ENCODE measurements at regions not wholly inside any gene's neighbourhood (a gene's known extent, or its start where the extent isn't known, plus 50 kb on each side); places are given as distances from the start of the nearest gene placed in this dataset.
"Not testable (repeated sequence)": the region's sequence is repeated elsewhere in the genome, so short reads cannot be mapped to it uniquely, and the experiment has no call there.

DNA sequence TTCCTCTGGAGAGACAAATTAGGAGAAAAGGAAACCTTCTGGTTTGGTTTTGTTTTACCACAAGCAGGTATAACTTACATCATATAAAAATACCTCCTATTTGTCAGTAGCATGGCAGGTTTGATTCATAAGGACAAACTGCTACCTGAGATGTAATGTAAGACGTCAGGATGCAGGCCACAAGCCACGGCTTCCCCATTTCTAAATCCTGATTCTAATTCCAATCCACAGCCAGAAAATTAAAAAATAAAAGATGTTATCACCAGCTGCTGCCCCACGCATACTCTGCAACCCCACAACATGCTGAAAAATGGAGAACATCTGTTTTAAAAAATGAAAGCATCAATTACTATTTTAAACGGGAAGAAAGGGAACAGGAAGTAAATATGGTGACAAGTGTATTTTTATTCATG is 197.6 kb downstream of the BCL11A start:
- no peak for DNase-seq

DNA sequence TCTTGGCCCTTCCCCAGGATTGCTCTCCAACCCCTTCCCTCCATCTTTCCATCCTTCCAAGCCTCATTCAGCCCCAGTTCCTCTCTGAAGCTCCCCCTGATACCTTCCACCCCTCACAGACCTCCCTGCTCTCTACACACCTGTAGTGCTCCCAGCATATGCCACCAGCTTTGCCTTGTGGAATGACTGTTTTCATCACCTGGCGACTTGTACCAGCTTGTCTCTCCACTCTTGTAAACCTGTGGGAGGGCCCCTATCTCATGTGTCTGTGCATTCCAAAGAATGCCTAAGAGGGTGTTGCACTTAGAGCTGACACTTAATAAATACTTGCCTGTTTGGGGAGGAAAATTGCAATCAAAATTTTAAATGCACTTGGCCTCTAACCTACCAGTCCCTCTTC is 198.7 kb downstream of the BCL11A start:
- no peak for DNase-seq

DNA sequence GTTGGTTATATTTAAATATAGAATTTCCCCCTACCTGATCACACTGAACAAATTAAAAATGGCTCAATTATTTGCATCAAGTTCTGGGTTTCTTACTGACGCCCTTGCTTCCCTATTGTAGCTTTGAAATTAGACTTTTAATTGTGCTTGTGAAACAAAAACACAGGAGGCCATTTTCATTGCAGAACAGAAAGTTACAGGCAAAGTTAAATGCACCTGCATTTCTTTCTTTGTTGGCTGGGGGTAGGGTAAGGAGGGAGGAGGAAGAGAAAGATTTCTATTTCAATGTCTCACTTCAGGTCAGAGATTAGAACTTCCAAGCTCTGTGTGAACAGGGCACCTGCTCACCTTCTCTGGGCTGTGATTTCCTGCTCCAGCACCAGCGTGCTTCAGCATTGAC is 199.6 kb downstream of the BCL11A start:
- DNase-seq: no peak

DNA sequence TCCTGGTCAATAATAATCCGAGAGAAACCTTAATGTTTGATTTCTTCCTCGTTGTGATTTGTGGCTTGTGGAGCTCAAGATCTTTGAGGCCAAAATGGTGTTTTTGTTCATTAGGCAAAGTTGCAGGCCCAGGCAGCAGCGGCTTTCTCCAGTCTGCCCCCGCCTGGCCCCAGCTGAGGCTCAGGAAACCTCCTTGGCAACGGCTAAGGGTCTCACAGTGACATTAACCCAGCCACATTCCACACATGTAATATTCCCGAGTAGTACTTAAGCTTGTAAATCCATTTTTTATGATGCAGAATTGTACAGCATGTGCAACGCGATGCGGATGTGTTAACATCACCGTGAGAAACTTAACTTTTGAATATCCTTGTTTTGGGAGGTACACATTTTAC is 200.1 kb downstream of the BCL11A start:
- DNase-seq: no peak

DNA sequence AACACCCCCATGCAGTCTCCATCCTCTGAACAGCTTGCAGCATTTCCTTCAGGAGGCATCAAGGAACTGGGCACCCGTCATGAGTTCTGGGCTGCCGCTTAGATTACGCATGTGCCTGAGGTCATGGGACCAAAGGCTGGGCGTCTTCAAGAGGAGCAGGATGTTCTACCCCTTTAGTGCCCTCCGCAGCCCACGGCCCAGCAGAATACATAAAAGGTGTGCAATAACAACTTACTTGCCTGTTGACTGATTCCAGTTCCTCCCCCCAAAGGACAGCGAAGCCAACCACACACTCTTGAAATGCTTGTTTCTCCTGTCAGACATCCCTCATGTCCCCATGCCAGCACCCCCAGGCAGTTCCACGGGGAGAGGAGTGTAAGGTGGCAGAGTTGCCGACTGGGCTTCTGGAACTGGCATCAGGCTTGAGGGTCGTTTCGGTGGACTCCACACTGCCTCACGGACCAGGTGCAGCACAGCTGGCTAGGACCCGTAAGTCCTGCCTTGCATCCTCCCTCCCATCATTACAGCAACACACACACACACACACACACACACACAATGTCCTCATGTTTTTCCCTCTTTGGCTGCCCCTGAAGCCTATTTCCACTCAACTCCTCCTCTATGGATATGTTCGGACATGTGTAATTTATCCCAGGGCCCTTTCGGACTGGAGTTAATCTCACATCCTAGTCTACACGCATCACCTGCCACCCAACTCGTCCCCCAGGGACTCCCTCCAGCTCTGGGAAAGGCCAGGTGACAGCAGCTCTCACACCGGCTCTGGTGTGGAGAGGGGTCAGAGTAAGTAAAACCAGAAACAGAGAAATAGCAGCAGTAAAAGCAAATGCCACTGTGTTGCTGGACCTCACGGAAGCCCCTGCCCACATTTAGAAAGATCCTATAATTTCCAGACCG is 200.7 kb downstream of the BCL11A start:
- no peak for DNase-seq

DNA sequence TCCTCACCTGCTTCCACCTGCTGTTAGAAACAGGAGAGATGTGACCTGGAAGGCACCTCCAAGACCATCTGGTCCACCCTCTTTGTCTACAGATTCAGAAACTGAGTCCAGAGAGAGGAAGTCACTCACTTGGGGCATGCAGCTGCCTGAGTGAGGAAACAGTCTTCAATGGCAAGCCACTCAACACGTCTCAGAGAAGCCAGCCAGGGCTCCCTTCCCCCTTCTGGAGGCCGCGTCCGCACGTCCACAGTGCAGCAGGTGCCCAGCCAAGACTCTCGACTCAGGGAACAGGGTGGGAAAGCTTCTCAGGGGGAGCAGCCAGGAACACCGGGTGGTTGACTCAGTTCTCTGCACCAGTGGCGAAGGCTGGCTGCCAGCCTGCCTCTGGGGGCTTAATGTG is 201.7 kb downstream of the BCL11A start:
- DNase-seq: no peak

DNA sequence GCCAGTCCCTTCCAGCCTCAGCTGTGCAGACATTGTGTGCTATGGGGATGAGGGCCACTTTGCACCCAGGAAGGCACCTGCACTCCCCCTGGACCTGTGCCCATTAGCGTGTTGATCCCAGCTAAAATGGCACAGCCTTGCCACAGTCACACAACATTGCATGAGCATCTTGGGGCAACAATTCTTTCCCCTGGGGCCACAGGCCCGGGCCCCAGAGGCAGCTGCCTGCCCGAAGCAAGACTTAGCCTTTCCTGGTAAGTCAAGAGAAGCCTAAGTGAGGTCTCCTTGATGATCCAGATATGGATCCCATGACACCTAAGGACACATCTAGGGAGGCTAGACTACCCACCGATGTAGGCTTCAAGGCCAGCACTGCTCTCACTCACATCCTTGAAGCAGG is 202.1 kb downstream of the BCL11A start:
- DNase-seq: no peak

DNA sequence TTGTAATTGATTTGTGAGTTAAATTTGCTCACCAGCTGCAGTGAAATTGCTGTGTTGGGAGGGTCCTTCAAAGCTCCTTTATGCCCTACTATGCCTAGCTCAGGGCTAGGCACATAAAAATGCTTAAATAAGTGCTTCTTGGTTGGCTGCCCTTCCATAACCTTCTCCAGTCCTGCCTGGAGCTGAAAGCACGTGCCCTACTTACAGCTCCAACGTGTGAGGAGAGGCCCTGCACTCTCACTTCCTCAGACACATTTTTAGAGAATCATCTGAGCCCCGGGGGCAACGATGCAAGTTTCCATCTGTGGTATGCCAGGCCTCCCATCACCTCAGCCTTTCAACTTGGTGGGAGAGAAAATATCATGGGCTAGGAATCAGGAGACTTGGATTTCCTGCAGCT is 202.7 kb downstream of the BCL11A start:
- no peak for DNase-seq

DNA sequence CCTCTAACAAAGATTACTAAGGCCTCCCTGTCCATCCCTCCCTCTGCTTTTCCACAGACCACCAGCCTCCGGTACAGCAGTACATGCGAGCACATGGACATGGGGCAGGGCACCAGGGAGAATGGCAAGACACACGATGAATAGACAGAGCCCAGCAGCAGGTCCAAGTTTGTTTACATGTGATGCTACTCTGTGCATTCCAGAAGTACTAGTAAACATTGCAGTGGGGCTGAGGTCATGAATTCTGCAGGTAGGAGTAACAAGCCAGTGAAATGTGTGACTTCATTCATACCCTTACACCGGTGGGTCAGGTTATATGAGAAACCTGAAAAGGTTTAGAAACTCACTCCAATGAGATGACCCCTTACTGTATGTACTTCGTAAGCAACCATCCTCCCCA is 205.7 kb downstream of the BCL11A start:
- DNase-seq: no peak

DNA sequence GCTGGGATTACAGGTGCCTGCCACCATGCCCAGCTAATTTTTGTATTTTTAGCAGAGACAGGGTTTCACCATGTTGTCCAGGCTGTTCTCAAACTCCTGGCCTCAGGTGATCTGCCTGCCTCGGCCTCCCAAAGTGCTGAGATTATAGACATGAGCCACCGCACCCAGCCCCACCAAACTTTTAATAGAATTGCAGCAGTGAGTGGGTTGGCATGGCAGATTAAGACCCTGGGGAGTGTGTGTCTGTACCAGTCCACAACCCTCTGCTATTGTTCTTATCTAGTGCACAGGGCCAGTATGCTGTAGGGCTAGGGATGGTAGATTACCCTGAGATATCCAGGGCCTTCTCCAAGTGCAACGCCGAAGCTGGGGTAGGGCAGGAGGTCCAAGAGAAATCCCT is 211.0 kb downstream of the BCL11A start:
- not testable (repeated sequence) for DNase-seq

DNA sequence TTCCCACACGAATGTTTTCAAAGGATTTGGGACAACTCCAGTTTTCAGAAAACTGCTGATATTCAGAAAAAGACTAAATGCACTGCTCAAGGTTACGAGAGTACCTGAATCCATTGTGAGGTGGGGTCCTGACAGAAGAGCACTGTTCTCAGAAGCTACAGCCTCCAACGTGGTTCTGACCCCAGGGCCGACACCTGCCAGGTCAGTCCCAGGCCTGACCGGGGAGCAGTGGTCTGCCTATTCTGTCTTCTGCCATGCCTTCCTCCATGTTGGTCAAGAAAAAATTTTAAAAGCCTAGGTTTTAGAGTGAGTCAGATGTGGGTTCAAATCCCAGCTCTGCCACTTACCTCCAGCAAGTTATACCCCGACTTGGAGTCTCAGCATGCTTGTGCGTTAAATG is 212.3 kb downstream of the BCL11A start:
- no peak for DNase-seq

DNA sequence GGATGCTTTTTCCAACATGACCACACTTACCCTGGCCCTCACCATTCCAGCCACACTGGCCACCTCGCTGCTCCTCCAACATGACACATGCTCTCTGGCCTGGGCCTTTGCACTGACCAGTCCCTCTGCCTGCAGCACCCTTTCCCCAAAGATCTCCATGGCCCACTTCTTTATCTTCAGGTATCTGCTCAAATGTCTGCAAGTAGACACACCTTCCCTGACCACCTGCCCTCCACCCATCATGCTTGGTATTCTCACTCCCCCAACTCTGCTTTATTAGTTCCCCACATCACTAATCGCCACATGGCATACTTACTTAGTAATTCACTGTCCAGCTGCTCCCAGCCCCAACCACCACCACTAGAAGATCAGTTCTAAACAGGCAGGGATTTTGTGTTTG is 214.2 kb downstream of the BCL11A start:
- DNase-seq: no peak

DNA sequence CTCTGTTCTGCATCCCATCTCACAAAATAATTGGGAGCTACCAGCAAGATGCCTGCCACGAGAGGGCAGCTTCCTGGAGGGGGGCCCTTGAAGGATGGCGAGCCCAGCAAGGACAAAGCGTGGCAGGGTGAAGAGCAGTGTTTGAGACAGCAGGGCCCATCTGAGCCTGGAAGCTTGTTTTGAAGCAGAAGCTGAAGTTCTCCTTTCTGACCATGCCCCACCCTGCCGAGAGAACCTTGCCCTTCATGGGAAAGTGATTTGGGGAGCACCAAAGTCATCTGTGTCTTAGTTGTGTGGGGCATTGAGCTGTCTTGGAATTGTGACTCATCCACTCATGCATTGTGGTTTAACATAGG is 216.3 kb downstream of the BCL11A start:
- no peak for DNase-seq

DNA sequence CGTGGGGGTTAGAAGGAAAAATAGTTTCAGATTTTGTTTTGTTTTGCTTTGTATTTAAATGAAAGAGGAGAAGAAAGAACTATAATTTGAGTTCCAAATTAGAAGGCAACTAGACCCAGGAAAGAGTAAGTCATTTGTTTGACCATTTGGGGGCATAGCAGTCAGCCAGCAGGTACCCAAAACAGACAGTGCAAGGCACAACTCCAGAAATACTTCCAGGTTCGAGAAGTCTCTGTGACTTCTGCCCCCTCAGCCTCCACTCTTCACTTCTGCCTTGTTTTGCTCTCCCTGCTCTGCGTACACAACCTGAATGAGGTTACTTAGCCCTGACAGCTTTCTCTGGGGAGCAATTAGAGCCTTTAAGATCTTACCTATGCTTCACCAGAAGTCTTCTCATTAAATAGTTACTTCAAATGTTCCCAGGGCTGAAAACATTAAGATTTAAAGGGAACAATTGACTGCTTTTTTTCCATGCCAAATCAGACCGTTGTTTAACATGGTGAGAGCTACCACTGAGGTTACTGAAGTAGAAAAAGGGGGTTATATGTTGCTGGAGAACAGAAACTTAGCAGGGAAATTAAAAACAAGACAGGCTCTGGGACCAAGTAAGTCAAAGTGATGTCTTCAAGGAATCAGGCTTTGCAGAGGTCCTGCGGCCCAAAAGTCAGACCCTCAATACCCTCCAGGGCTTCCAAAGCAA is 216.9 kb downstream of the BCL11A start:
- no peak for DNase-seq

DNA sequence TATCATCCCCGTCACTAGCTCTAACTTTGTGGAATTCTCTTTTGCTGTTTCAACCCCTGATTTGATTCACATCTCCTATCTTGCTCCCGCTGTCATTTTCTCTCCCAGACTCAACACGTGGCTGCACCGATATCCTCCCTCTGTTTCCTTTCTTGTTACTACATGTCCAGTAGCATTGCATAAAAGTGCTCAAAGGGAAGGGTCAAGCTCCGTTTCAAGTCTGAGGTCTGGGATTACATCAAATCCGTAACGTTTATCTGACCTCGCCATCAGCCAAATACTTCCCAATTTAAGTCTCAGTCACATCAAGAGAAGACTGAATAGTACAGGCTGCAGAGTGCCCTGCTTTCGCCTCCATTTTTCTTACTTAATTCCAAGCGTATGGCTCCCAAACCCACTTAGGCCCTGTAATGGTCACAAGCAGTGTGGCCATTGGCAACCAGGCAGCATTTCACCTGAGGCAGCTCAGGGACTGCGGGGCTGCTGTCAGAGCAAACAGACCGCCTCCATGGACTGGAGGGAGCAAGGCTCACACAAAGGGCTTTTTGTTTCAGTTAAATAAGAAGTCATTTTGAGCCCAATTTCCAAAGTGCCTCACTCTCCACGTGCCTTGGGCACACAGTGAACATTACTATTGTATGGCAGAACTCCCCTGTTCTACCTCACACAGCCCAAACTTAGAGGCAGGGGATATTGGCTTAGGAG is 217.8 kb downstream of the BCL11A start:
- no peak for DNase-seq

DNA sequence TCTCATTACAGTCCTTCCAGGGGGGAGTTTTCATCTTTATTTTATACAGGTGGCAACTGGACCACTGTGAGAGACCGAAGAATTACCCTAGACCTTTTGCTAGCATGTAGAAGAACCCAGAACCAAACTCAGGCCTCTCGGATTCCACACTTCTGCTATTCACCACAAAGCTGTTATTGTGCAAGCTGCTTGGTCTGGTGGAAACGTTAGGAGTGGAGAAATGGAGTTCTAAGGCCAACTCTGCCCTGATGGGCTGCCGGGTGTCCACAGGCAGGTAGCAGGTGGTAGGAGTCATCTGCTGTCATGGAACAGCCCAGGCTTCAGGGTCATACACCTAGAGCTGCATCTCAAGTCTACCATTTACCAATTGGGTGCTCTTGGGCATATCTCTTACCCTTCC is 218.8 kb downstream of the BCL11A start:
- DNase-seq: no peak

DNA sequence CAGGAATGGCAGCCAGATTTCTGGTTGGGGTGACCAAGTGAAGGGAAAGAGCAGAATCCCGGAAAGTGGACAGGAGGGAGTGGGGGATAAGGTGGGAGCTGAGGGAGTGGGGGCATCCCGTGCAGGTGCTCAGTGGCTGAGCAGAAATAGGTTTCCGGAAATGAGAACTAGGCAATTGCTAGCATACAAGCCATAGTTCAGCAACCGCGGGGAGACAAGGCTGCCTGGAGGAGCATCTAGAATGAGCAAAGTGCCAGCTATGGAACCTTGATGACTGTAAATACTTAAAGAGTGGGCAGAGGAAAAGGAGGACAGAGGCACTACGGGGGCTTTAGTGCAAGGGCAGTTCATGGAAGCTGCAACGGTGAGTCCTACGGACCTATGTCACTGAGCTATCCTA is 220.2 kb downstream of the BCL11A start:
- no peak for DNase-seq

DNA sequence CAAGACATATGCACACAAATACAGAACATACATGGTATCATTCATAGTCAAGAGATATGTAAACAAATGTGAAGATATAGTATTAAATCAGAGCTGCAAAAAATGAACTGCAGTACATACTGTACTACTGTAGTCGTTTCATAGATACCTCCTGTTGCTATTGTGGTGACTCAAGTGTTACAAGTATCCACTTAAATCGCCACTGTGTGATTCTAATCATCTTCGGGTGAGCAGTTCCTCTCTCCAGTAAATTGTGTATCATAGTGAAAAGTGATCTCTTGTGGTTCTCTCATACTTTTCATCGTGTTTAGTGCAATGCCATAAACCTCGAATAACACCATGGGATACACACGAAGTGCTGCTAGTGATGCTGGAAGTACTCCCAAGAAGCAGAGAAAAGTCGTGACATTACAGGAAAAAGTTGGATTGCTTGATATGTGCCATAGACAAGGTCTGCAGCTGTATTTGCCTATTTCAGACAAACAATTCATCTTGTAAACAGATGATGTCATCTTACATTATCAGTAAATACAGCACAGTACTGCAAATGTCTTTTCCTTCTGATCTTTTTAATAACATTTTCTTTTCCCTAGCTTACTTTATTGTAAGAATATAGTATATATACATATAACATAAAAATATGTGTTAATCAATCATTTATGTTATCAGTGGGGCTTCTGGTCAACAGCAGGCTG is 222.2 kb downstream of the BCL11A start:
- DNase-seq: no peak

DNA sequence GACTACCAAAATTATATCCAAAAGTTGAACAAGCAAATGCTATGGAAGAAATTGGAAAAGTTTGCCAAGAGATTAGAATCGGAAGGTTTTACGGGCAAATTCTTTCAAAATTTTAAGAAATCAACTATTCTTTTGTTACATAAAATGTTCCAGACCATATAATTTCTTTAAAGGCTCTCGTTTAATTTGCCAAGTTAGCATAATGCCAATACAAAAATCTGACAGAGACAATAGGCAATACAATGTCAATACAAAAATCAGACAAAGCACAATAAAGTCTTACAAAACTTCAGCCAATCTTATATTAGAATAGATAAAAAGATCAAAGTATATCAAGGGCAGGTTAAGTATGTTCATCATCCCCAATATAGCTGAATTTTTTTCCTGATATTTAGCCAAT is 224.2 kb downstream of the BCL11A start:
- no peak for DNase-seq

DNA sequence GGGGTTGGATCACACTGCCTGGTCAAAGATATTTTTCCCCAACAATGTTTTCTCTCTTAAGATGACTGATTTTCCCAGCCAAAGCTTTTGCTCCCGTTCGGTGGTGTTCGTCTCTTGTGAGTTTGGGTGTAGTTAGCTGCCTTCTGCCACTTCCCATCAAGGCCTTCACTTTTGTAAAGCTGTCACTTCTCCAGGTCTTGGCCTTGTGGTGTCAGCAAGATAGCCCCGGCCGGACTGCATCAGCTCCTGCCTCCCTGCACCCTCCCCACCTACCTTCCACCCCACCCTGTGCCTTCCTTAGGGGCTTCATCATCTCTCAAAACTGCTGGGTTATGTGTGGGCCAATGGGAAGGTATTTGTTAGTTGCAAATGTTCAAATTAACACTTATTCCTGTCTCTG is 228.9 kb downstream of the BCL11A start:
- DNase-seq: no peak

DNA sequence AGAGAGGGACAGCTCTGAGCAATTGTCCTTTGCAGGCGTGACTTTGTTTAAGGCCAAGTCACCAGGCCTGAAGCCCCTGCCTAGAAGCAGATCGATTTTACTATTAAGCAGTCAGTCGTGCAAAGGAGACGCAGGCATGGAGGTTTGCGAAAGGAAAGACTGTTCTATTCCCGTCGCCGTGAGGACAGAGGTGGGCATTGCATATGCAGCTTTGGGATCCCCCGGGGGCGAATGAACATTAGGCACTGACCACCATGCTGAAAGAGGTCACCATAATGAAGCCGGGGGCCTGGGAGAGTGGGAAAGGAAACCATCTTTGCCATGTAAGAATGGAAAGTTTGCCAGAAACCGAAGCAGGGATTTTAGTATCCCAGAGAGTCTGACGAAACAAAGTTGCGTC is 231.6 kb downstream of the BCL11A start:
- DNase-seq: no peak

DNA sequence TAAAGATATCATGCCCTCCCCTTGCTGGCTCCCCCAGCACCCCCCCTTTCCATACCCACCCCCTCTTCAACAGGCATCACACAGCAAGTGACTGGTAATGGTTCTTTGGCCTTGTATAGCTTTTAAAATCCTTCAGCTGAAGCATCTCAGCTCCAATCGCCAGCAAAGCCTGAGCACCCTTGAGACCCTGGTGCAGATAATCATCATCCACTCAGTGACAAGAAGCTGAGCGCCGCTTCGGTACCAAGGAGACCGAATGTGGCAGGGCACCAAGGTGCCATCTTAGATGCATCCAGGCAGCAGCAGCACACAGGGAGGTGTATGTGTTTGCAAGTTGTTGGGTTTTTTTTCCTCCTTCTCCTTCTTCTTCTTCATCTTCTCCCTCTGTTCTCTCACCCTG is 232.7 kb downstream of the BCL11A start:
- no peak for DNase-seq

DNA sequence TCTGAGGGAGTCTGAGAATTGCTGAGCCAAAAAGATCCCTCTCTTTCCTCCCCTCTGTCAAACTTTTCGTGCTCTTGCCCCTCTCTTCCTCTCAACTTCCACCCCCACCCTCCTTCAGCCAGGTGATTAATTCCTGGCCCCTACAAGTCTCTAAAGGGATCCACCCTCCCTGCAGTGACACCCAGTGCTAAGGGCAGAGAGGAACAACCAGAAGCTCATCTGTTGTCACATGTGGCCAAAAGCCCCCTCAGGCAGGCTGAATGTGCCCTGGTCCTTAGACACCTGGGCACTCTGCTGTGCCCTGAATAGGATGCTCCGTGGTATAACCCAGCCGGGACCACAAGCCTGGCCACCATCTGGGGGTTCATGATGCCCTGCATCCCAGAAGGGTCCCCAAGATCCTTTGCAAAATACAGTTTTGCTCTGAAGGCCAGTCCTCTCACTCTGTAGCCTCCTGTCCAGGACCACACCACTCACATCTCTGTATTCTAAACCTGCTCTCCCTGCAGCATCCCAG is 234.4 kb downstream of the BCL11A start:
- DNase-seq: no peak
